ENCODE measurements at regions not wholly inside any gene's neighbourhood (a gene's known extent, or its start where the extent isn't known, plus 50 kb on each side); places are given as distances from the start of the nearest gene placed in this dataset.

DNA sequence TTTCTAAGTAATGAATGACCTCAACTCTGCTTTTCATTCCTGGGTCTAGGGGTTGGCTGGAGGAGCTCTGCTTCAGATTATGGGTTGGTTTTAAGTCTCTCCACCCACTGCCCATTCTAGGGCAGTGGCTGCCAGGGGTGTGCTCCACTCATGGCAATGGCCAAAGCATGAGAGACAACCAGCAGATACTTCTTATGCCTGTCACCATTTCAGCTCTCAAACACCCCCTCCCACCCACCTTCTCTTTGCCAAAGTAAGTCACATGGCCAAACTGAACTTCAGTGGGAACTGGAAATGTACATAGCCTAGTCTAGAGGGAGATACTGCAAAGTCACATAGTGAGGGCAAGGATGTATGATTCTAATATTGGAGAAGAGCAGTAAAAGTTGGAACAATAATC is 285.3 kb downstream of the RPLP1 start:
- no peak for DNase-seq
- Histone ChIP-seq H3K4me3 (ENCODE audit: low read depth, low read length) (no peak overlapping the region), H3K27me3 (ENCODE audit: insufficient read depth, low read depth, severe bottlenecking) (no peaks in the 10 kb centered on the region), H3K9me3 (ENCODE audit: severe bottlenecking) (peaks cover 7% of the 10 kb centered on the region), H3K36me3 (no peaks in the 10 kb centered on the region), H3K27ac (no peak overlapping the region)
- TF ChIP-seq, protein P1, sequence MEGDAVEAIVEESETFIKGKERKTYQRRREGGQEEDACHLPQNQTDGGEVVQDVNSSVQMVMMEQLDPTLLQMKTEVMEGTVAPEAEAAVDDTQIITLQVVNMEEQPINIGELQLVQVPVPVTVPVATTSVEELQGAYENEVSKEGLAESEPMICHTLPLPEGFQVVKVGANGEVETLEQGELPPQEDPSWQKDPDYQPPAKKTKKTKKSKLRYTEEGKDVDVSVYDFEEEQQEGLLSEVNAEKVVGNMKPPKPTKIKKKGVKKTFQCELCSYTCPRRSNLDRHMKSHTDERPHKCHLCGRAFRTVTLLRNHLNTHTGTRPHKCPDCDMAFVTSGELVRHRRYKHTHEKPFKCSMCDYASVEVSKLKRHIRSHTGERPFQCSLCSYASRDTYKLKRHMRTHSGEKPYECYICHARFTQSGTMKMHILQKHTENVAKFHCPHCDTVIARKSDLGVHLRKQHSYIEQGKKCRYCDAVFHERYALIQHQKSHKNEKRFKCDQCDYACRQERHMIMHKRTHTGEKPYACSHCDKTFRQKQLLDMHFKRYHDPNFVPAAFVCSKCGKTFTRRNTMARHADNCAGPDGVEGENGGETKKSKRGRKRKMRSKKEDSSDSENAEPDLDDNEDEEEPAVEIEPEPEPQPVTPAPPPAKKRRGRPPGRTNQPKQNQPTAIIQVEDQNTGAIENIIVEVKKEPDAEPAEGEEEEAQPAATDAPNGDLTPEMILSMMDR (IDR thresholded peaks at IDR 0.05; ENCODE audit: low read depth, low read length) = no peak

- Histone ChIP-seq H3K27me3 (ENCODE audit: insufficient read depth, low read depth, severe bottlenecking) (no peaks in the 10 kb centered on the region), H3K9me3 (ENCODE audit: severe bottlenecking) (peaks cover 7% of the 10 kb centered on the region), H3K36me3 (no peaks in the 10 kb centered on the region), H3K27ac (no peak overlapping the region), H3K4me3 (ENCODE audit: low read depth, low read length) (no peak overlapping the region)
- TF ChIP-seq, protein P1 (IDR thresholded peaks at IDR 0.05; ENCODE audit: low read depth, low read length) = no peak
- no peak for DNase-seq
Observed at GRCh38 chr15:69740684-69741083, 288.1 kb downstream of the RPLP1 start.

- DNase-seq = no peak
- TF ChIP-seq, protein P1 (IDR thresholded peaks at IDR 0.05; ENCODE audit: low read depth, low read length) = no peak
- H3K4me3 ChIP-seq (ENCODE audit: low read depth, low read length) = no peak overlapping the region
- H3K9me3 ChIP-seq (ENCODE audit: severe bottlenecking) = no peaks in the 10 kb centered on the region
- H3K36me3 ChIP-seq = no peaks in the 10 kb centered on the region
- no peak overlapping the region for H3K27ac ChIP-seq
- no peaks in the 10 kb centered on the region for H3K27me3 ChIP-seq (ENCODE audit: insufficient read depth, low read depth, severe bottlenecking)
Observed at GRCh38 chr15:69742361-69742760, 289.7 kb downstream of the RPLP1 start.

DNA sequence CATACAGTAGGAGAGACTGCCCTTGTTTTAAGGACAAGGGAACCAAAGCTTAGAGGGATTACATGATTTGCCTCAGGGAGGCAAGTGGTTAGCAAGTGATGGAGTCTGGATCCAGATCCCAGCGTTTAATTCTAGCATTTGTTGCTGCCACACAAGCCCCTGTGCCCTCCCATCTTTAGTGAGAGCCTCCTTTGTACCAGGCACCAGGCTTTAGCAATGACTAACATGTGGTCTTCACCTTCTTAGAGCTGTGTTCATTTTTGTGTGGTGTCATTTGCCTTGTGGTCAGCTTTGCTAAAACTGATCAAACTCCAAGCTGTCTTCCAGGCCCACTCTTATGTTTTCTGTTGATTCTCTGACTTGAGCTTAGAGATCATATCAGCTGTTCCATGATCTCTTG is 290.5 kb downstream of the RPLP1 start:
- DNase-seq = peak; percentile 15
- Histone ChIP-seq H3K36me3 (no peaks in the 10 kb centered on the region), H3K4me3 (ENCODE audit: low read depth, low read length) (no peak overlapping the region), H3K27ac (no peak overlapping the region), H3K9me3 (ENCODE audit: severe bottlenecking) (no peaks in the 10 kb centered on the region), H3K27me3 (ENCODE audit: insufficient read depth, low read depth, severe bottlenecking) (no peaks in the 10 kb centered on the region)
- TF ChIP-seq, protein P1 (IDR thresholded peaks at IDR 0.05; ENCODE audit: low read depth, low read length) = no peak

- H3K4me3 ChIP-seq (ENCODE audit: low read depth, low read length) = no peak overlapping the region
- DNase-seq = no peak
- H3K9me3 ChIP-seq (ENCODE audit: severe bottlenecking) = no peaks in the 10 kb centered on the region
- H3K36me3 ChIP-seq = no peaks in the 10 kb centered on the region
- no peak overlapping the region for H3K27ac ChIP-seq
- TF ChIP-seq, protein P1 (IDR thresholded peaks at IDR 0.05; ENCODE audit: low read depth, low read length) = no peak
- H3K27me3 ChIP-seq (ENCODE audit: insufficient read depth, low read depth, severe bottlenecking) = no peaks in the 10 kb centered on the region
Observed at GRCh38 chr15:69744391-69745162, 292.0 kb downstream of the RPLP1 start.

DNA sequence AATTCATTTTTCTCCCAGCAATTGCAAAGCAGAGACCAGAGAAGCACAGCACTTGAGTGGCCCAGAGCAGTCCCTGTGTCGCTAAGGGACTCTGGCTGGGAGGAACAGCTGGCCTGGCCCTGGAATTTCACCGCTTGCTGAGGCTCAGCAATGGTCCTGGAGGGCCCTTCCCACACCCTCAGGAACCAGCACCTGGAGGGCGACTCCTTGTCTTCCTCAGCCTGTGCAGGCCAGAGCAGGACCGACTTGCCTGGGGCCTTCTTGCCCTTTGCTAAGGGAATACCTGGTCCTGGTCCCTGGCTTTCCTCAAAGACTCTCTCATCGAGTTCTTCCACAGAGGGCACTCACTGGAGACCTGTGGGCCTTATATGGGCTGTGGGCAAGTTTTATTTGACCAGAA is 294.6 kb downstream of the RPLP1 start:
- TF ChIP-seq, protein P1 (IDR thresholded peaks at IDR 0.05; ENCODE audit: low read depth, low read length) = no peak
- Histone ChIP-seq H3K27me3 (ENCODE audit: insufficient read depth, low read depth, severe bottlenecking) (no peaks in the 10 kb centered on the region), H3K9me3 (ENCODE audit: severe bottlenecking) (no peaks in the 10 kb centered on the region), H3K27ac (no peak overlapping the region), H3K4me3 (ENCODE audit: low read depth, low read length) (no peak overlapping the region), H3K36me3 (no peaks in the 10 kb centered on the region)
- DNase-seq = no peak

Data from WERI-Rb-1 (cell line).